Activated naive CD4-positive, alpha-beta T cell (primary cell): ENCODE measurements at regions not wholly inside any gene's neighbourhood (a gene's known extent, or its start where the extent isn't known, plus 50 kb on each side); places are given as distances from the start of the nearest gene placed in this dataset.

ENCODE experiments used
- DNase-seq, 4 experiments: peaks; one replicate each; lab custom pipeline; 2025; lab: John Stamatoyannopoulos, UW

DNA sequence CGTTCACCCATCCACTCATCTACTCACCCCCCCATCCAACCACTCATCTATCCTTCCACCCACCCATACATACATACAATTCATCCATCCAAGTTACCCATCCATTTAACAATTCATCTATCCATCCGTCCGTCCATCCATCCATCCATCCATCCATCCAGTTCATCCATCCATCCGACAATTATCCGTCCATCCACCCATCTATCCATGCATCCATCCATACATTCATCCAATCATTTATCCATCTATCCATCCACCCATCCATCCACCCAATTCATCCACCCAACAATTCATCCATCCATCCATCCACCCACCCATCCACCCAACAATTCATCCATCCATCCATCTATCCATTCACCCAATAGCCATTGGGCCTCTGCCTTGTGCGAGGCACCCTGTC, 173.2 kb upstream of the MVB12B start:
- no peak for DNase-seq

DNA sequence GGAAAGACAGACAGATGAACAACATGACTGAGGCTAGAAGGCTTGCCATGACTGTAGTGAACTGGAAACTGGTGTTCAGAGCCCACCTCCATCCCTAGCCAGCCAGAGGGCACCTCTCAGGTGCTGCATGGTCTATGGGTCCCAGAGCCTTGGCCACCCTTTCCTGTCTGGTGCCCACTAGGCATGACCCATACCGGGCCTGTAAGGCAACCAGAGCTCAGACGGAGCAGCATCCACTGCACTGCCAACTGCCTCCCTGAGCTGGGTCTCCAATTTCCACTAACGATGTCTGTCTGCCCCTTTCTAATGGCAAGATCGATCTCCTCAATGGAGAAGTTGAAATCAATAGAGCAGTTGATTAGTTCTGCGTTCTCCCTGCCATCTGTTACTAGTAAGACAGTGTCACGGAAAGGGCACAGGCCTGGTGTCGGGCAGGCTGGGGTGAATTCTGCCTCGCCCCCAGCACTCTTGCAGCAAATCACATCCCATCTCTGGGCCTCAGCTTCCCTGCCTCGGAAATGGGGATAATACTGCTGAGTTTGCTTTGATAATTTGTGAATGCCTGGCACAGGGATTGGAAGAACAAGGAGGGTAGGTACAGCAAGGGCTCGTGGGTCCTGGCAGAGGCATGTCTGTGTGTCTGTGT, 172.3 kb upstream of the MVB12B start:
- no peak for DNase-seq

DNA sequence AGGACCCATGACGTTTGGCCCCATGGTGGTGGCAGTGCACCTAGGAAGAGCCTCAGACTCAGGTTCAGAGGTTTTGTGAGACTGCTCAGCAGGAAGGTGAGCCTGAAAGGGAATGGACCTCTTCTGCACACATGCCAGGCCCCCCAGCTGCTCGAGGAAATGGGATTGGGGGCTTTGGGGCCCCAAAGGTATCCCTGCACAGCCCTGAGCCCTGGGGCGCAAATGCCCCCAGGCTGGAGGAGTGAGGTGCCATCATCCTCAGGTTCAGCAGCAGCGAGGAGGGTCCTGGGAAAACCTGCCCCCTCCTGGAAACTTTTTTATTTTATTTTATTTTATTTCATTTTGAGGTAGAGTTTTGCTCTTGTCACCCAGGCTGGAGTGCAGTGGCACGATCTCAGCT, 171.8 kb upstream of the MVB12B start:
- no peak for DNase-seq

DNA sequence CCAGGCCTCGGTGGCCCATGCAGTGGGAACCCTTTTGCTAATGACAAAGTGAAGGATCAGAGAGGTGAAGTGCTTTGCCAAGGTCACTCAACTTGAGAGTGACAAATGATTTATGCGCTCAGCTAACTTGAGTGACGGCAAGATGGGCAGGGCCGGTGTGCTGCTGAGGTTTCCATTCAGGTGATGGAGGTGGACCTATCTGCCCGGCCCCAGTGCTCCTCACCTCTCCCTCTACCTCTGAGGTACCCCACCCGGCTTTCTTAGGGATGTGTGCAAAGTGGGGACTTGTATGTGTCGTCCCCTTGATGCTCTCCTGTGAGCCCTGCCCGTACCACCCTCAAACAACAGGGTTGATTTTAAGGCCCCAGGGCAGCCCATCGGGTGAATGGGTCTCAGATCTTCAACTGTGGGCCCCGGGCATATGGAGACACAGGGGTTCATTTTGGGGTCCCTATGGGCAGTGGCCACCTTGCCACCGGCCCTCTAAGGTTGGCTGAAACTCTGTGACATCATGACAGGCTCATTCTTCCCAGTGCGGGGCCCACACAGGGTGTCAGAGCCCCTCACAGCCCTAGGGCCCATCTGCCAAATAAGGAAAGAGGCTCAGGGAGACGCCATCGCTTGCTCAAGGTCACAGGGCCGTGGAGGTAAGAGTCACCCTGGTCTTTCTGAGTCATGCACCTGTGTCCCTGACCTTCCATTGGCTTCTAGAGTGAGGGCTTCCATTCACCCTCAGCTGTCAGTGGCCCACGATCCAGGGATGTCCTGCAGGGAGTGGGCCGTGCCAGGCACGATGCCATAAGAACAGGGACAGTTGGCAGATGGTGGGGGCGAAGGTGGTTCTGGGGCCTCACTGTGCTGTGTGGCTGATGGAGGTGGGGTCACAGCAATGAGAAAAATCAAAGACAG, 170.6 kb upstream of the MVB12B start:
- no peak for DNase-seq

DNA sequence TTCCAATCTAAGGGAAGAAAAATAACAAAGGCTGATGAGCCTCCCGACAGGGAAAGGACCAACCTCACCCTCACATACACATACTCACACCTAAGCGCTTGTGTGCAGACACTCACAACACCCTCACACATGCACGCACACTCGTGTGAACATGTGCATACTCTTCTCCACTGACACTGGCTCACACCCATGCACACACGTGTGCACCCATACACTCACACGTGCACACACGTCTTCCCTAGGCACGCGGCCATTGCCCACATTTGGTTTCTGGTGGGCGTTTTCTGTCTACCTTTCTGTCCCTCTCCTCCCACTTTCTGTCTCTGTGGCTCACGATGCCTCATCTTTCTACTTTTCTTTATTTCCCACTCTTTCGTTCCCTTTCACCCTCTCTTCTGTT, 169.7 kb upstream of the MVB12B start:
- no peak for DNase-seq

DNA sequence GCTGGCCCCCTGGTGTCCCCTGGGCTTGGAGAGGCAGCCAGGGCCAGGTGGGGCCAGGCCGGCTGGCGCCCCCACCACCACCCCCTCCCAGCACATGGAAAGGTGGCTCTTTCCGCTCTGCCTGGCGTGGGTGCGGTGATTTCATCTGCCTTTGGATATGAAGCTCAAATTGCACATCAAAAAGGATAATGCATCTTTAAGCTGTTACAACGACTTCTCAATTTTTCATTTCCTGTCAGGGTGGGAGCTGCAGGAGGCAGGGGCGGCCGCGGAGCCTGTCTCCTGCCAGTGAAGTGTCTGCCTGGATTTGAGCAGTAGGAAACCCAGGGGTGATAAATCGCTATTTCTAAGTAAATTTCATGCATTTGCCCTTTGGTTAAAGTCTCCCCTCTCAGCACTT, 169.2 kb upstream of the MVB12B start:
- no peak for DNase-seq

DNA sequence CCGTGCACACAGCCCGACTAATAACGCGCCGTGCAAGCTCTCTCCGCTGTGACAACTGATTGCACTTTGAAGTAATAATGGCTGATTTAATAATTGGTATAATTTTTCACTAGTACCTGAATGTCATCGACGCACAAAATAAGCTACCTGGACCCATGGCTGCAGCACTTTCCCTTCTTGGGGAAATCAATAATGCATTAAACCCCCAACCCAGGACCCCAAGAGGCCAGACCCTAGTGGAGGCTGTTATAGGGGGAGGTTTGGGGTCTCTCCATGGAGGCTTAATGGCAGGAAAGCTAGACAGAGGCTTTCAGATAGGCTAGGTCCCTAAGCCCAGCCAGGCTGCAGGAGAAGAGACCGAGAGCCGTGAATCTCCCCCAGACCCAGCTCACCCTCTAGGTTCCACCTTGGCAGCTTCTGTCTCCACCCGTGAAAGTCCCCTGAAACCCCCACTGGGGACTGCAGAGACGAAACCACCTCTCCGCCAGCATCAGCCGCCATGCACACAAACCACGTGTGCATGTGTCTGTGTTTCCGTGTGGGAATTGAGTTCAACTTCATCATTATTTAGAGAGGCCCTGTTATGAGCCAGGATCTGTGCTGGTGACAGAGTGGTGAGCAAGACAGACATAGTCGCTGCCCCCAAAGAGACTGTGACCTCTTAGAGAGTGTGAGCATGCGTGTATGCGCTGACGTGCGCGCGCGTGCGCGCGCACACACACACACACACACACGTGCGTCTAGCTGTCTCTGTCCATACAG, 168.6 kb upstream of the MVB12B start:
- DNase-seq = no peak

DNA sequence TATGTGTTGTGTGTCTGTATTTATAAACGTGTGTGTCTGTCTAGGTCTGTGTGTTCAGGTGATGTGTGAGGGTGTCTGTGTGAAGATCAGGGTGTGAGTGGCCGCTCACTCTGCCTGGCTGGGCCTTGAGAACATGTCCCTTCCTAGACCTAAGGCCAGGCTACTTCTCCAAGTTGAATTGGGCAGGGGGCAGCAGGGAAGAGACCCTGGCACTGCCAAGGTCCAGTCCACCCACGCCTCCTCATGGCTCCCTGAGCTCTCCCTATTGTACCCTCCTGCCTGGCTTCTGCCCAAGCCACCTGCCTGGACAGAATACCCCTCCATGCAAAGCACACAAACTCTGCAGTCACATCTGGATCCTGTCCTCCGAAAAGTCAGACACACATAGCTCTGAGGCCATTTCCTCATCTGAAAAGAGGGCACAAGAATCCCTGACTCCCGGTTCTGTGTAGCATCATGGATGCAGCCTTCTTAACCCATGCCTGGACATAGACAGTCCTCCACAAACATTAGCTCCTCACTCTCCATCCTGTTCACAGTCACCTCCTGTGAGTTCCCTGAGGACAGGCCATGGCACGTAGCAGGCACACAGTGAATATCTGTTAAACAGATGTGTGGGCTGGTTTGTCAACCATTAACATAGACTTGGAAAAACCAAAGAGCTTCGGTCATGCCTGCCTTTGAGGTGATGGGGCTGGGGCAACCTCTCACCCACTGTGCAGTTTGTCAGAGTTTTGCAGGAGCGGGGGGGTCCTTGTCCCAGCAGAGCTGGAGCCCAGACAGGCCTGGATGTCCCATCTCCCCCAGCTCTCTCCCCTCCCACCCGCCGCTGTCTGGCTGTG, 167.8 kb upstream of the MVB12B start:
- no peak for DNase-seq

DNA sequence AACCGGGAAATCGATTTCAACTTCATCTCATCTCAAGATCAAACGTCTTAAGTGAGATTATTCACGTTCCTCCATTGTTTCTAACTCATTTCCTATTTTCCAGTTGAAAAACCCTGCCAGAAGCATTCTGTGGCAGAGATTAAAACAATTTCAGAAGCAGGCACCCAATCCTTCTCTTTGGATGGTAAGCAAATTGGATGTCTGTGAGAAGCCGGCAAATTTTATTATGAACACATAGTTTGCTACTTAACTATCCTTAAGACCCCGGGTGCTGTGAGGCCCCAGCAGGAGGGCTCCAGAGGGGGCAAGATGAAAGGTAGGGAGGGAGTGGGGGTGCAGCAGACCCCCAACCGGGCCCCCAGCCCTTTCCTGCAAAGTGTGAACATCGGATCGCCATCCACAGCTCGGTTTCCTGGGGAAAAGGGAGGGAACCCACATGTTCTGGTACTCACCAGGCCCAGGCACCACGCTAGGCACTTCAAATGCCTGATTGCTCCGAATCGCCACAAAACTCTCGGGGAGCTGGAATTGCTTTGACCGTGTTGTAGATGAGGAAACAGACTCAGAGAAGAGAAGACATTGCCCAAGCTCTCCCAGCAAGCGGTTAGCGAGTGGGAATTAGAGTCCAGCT, 167.1 kb upstream of the MVB12B start:
- no peak for DNase-seq

DNA sequence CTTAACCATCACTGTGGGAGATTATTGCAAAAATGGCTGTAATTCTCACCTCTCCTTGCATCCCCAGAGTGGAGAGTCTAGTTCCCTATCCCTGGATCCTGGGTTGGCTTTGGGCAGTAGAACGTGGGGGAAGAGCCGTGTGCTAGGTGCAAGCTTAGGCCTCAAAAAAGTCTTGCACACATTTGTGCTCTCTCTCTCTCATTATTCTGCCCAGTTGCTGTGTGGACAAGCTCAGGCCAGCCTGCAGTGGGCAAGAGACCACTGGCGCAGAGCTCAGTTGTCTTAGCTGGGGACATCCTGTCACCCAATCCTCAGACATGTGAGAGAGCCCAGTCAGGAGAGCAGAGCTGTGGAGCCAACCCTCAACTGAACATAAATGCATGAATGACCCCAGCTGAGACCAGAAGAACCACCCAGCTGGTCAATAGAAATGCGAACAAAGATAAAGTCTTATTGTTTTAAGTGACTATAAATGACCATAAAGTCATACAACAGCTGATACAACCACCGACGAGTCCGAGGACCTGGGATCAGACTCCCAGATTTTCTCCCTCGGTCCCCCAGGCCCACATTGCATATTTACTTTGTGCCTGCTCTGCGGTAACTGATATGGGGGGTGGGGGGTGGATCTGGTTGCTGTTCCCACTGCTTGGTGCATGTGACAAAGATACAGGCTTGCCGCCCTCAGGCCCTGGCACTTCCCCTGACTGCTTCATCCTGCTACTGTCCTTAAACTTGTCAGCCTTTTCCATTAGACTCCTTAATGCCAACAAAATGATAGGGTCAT, 166.4 kb upstream of the MVB12B start:
- no peak for DNase-seq

DNA sequence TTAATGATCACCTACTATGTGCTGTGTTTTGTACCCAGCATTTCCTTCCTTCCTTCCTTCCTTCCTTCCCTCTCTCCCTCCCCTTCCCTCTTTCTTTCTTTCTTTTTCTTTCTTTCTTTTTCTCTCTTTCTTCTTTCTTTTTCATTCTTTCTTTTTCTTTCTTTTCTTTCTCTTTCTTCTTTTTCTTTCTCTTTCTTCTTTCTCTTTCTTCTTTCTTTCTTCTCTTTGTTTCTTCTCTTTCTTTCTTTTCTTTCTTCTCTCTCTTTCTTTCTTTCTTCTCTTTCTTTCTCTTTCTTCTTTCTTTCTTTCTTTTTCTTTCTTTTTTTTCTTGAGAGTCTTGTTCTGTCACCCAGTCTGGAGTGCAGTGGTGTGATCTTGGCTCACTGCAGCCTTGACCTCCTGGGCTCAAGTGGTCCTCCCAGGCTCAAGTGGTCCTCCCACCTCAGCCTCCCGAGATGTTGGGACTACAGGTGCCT, 165.7 kb upstream of the MVB12B start:
- no peak for DNase-seq

DNA sequence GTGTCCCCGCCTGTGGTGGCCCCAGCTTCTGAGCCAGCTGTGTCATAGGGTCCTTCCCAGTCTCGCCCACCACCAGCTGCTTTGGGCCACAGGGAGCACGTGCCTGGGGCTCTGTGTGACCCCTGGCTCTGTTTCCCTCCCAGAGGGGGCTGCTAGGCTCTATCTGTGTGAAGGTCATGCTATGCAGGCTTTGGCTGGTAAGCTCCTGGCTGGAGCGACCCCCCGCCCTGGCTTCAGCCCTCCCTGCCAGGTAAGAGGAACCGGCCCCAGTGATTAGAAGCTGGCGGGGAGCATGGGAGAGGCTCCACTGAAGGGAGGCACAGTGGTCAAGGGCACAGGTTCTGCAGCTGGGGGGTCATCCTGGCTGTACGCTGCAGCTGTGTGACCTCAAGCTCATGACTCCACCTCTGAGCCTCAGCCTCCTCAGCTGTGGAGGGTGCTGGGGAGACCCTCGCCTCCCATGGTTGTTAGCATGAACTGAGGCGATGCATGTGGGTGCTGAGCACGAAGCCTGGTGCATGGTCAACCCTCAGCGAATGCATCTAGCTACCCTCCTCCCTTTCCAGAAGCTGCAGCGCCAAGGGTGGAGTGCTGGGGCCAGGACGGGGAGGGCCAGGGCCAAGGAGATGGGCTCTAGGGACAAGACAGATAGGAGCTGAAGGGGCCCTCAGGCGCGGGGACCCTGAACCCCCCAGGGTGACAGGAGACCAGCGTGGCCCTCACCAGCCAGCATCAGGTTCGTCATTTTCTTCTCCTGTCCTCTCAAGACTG, 163.8 kb upstream of the MVB12B start:
- DNase-seq = no peak

DNA sequence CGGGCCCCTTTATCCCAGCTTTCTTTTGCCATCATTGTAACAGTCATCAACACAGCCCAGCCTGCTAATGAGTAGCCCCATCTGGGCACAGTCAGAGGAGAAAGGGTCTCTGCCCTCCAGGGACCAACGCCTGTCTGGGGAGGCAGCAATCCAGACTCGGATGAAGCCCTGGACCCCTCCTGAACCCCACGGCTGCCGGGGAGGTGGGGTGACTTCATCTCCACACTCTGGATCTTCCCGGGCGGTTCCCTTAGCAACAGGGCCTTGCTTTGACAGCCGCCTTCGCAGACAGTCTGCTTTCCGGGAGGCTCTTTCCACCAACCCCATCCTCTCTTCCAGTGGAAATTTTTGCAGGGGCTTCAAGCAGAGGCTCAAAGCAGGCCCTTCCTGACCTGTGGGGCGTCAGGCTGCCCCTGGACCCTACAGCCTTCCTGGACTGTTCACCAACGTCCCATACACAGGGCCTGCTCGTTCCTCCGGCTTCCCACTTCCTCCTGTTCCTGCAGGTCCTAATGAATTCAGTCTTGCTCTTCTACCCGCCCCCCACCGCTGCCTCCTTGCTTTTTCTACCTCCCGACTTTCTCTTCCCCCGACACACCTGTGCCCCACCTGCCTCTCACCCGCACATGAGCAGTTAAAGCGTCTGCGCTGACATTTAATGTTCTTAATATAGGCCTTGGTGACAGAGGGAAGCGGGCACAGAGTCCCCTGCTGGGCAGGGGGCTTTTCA, 161.7 kb upstream of the MVB12B start:
- DNase-seq = no peak

DNA sequence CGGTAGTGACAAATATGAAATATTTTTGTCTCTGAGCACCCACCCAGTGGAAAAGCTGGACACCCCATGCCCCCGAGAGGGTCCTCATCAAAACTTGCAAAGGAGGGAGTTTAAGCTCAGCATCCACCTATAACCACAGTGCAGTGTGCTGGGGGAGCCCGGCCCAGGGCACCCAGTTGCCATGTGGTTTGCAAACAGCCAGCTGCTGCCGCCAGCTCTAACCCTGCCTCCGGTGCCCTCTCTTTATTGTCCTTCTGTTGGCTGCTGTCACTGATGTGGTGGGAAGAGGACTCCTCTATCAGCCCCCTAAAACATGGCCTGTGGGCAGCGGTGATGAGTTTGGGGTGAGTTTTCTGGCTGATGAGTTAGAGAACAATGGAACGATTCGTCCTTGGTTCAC, 160.9 kb upstream of the MVB12B start:
- no peak for DNase-seq

DNA sequence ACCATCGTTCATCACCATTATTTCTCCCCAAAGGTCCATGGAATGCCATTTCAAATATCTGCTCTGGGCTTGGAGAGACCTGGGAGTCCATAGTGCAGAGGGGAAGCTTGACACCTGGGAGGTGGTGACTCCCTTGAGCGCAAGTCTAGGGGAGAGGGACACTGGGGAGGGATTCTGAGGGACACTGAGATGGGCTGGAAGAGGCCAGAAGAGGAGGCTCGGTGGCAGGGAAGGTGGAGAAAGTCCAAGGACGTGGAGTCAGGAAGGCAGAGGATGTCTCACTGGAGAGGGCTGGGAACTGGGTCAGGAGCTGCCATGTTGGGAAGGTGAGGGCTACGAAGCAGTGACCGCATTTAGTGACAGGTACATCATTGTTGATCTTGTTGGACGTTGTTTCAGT, 160.3 kb upstream of the MVB12B start:
- DNase-seq = no peak

DNA sequence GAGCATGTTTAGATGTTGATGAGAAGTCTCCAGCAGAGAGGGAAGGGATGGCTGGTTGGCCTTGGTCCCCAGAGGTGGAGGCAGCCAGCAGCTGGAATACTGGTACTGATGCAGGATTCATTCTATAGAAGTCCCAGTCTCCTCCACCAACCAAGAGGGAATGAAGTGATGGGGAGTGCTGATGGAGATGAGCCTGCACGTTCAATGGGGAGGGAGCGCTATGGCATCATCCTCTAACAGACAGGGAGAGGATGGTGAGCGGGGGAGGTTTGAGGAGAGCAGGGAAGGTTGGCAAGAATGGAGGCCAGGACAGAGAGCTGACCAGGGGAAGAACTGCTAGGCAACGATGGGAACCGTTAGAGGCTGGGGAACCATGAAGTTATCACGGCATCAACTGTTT, 159.8 kb upstream of the MVB12B start:
- no peak for DNase-seq

DNA sequence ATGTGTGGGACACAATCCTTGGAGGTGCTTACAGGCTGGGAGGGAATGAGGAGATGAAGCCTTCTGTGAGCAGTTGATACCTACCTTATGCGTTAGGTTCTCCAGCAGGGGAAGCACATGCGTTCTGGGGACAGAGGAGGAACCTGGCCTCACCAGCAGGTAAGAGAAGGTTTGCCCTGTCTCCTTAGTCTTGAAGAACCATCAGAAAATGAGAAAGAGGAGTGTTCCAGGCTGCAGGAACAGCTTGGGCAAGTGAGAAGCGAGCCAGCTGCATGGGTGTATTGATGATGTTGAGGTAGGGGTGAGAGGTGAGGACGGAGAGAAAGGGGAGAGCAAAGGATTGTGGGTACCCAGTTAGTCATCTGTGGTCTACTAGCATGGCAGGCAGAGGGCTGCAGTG, 156.9 kb upstream of the MVB12B start:
- DNase-seq = no peak

DNA sequence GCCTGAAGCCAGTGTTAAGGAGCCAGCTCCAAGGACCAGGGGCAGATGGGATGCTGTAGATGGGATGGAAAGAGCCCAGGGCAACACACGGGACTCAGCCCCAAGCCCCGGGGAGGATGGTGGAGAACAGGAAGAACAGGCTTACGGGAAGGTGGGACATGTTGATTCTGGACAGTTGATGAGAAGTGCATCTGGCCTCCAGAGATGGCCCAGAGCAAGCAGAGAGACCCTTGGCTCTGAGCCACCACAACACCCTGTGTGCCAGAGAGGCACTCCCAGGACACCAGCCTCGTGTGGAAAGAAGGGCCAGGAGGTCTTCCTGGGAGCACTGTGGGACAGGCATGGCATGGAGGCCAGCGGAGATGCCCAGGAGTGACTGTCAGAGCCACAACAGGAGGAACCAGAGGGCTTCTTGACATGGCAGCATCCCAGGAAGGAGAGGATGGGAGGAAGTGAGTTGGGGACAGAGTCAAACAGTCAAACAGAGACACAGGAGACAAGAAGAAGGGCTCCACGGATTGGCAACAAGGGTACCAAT, 156.3 kb upstream of the MVB12B start:
- no peak for DNase-seq

DNA sequence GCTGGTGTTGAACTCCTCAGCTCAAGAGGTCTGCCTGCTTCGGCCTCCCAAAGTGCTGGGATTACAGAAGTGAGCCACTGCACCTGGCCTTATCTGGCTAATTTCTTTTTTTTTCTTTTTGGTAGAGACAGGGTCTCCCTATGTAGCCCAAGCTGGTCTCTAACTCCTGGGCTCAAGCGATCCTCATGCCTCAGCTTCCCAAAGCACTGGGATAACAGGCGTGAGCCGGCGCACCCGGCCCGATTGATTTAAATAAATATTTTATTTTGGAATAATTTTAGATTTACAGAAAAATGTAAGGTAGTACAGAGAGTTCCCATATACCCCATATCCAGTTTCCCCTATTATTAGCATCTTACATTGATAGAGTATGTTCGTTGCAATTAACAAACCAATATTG, 155.0 kb upstream of the MVB12B start:
- DNase-seq = no peak
